HCT116 (cell line): ENCODE measurements at regions not wholly inside any gene's neighbourhood (a gene's known extent, or its start where the extent isn't known, plus 50 kb on each side); places are given as distances from the start of the nearest gene placed in this dataset.

Source experiments
- CEBPB ChIP-seq: IDR thresholded peaks from 2 replicates; pipeline ENCODE4 v1.6.1; 2012; ENCODE audit warnings: low read depth
- CTCF ChIP-seq, 3 experiments: fragments of 200-600 bp in 1 of 3; sonication (generic) in 1 of 3; IDR thresholded peaks in 2 of 3; conservative IDR thresholded peaks in 1 of 3; 2 replicates each; pipeline ENCODE4 v1.5.1; 2012 to 2017; ENCODE audit warnings: low read depth in 2 of 3, low read length in 2 of 3, antibody characterized with exemption in 1 of 3, borderline replicate concordance in 1 of 3, control low read depth in 1 of 3, mild to moderate bottlenecking in 1 of 3, mixed read lengths in 1 of 3, mixed run types in 1 of 3, moderate library complexity in 1 of 3; ENCODE audit not compliant: insufficient read depth in 1 of 3
- JUND ChIP-seq: IDR thresholded peaks from 2 replicates; pipeline ENCODE4 v1.6.1; 2012
- RAD21 ChIP-seq: IDR thresholded peaks from 2 replicates; pipeline ENCODE4 v1.6.1; 2012; ENCODE audit warnings: low read depth, mild to moderate bottlenecking
- REST ChIP-seq: IDR thresholded peaks from 2 replicates; pipeline ENCODE4 v1.6.1; 2012; ENCODE audit warnings: low read depth
- SP1 ChIP-seq: IDR thresholded peaks from 2 replicates; pipeline ENCODE4 v1.6.1; 2012; ENCODE audit warnings: low read depth
- YY1 ChIP-seq: IDR thresholded peaks from 2 replicates; pipeline ENCODE4 v1.6.1; 2011; ENCODE audit warnings: low read length, low read depth, moderate library complexity, mild to moderate bottlenecking; ENCODE audit not compliant: insufficient replicate concordance; ENCODE audit errors: extremely low read depth

- TF ChIP-seq CTCF (IDR thresholded peaks at IDR 0.05 in 2 of 3, conservative IDR thresholded peaks at IDR 0.05 in 1 of 3; ENCODE audit: borderline replicate concordance in 1 of 3, insufficient read depth in 1 of 3, low read depth in 2 of 3, low read length in 2 of 3) (no peak), JUND (no peak), RAD21 (no peak), SP1 (no peak), YY1 (no peak), CEBPB (no peak), REST (no peak)
These were observed 115.8 kb upstream of the SPAG17 start for GRCh38 chr1:118300808-118301207.
